Uterus (tissue), 3 donors: ENCODE measurements at regions not wholly inside any gene's neighbourhood (a gene's known extent, or its start where the extent isn't known, plus 50 kb on each side); places are given as distances from the start of the nearest gene placed in this dataset.

Source experiments
- DNase-seq, 2 donors: peaks; one replicate each; pipeline ENCODE4 v3.0.0-alpha.2; 2019 to 2020
- H3K27ac ChIP-seq, 2 donors: fragments of 200-600 bp; sonication (generic); 1 replicate in 1 of 2; 2 replicates in 1 of 2; pipeline ENCODE4 v1.5.1; 2016 to 2018
- H3K27me3 ChIP-seq, 2 donors: fragments of 200-600 bp; sonication (generic); one replicate each; pipeline ENCODE4 v1.5.1; 2018 to 2019; ENCODE audit warnings: control low read depth in 1 of 2
- H3K36me3 ChIP-seq, 2 donors: fragments of 200-600 bp; sonication (generic); one replicate each; pipeline ENCODE4 v1.5.1; 2019; ENCODE audit warnings: control low read depth in 1 of 2
- H3K4me1 ChIP-seq, 2 donors: fragments of 200-600 bp; sonication (generic); one replicate each; pipeline ENCODE4 v1.5.1; 2018 to 2019; ENCODE audit warnings: control low read depth in 1 of 2
- H3K4me3 ChIP-seq, 2 donors: fragments of 200-600 bp; sonication (generic); 1 replicate in 1 of 2; 2 replicates in 1 of 2; pipeline ENCODE4 v1.5.1; 2018 to 2019; ENCODE audit warnings: mild to moderate bottlenecking in 1 of 2
- H3K9me3 ChIP-seq, 2 donors: fragments of 200-600 bp; sonication (generic); one replicate each; pipeline ENCODE4 v1.5.1; 2019; ENCODE audit warnings: control low read depth in 1 of 2
- CTCF ChIP-seq, 4 experiments: fragments of 200-600 bp in 2 of 4; fragments of 450-650 bp in 2 of 4; sonication (generic) in 2 of 4; IDR thresholded peaks; one replicate each; pipeline ENCODE4 v1.5.1; 2016 to 2019; ENCODE audit warnings: antibody characterized with exemption in 4 of 4, mild to moderate bottlenecking in 2 of 4, moderate library complexity in 1 of 4
- POLR2A ChIP-seq, 2 donors: fragments of 450-650 bp; IDR thresholded peaks; one replicate each; pipeline ENCODE4 v1.6.1; 2016; ENCODE audit warnings: antibody characterized with exemption in 2 of 2, mild to moderate bottlenecking in 1 of 2, moderate library complexity in 1 of 2
- intact Hi-C: fragments of 100-400 bp; cut with DNase I; formaldehyde crosslinking; loops from one replicate; pipeline ENCODE4 v1.15.1; 2023; ENCODE audit warnings: low total_unique reads
- donor health status: DM: yes; HTN: yes; CAD: no.

- no peaks in the 10 kb centered on the region for H3K4me1 ChIP-seq
- no peak overlapping the region for H3K27ac ChIP-seq
- no peaks in the 10 kb centered on the region for H3K9me3 ChIP-seq
- no peak for TF ChIP-seq CTCF (IDR thresholded peaks at IDR 0.05)
- no peak for TF ChIP-seq POLR2A (IDR thresholded peaks at IDR 0.05)
- intact Hi-C loops: no loop called here
- DNase-seq: no peak
- no peak overlapping the region for H3K4me3 ChIP-seq
- no peaks in the 10 kb centered on the region for H3K27me3 ChIP-seq
- no peaks in the 10 kb centered on the region for H3K36me3 ChIP-seq
These were observed 382.4 kb downstream of the MAT2B start for GRCh38 chr5:163887854-163888253.

GRCh38 chr5:163888366-163888765, 382.9 kb downstream of the MAT2B start:
- Histone ChIP-seq H3K27me3 (no peaks in the 10 kb centered on the region), H3K27ac (no peak overlapping the region), H3K36me3 (no peaks in the 10 kb centered on the region), H3K4me1 (no peaks in the 10 kb centered on the region), H3K4me3 (no peak overlapping the region), H3K9me3 (no peaks in the 10 kb centered on the region)
- no peak for TF ChIP-seq CTCF (IDR thresholded peaks at IDR 0.05)
- no peak for TF ChIP-seq POLR2A (IDR thresholded peaks at IDR 0.05)
- DNase-seq: no peak
- intact Hi-C loops: no loop called here

- no peaks in the 10 kb centered on the region for H3K4me1 ChIP-seq
- intact Hi-C loops: no loop called here
- H3K27me3 ChIP-seq: no peaks in the 10 kb centered on the region
- H3K36me3 ChIP-seq: no peaks in the 10 kb centered on the region
- no peak overlapping the region for H3K4me3 ChIP-seq
- H3K9me3 ChIP-seq: no peaks in the 10 kb centered on the region
- no peak for DNase-seq
- TF ChIP-seq CTCF (IDR thresholded peaks at IDR 0.05): no peak
- TF ChIP-seq POLR2A (IDR thresholded peaks at IDR 0.05): no peak
- H3K27ac ChIP-seq: no peak overlapping the region
These were observed 383.9 kb downstream of the MAT2B start for GRCh38 chr5:163889369-163889768.

- Histone ChIP-seq H3K4me1 (no peaks in the 10 kb centered on the region), H3K27me3 (no peaks in the 10 kb centered on the region), H3K36me3 (no peaks in the 10 kb centered on the region), H3K4me3 (no peak overlapping the region), H3K9me3 (no peaks in the 10 kb centered on the region), H3K27ac (no peak overlapping the region)
- no peak for TF ChIP-seq POLR2A (IDR thresholded peaks at IDR 0.05)
- no peak for TF ChIP-seq CTCF (IDR thresholded peaks at IDR 0.05)
- DNase-seq: no peak
- intact Hi-C loops: no loop called here
These were observed 384.8 kb downstream of the MAT2B start for GRCh38 chr5:163890261-163890660.

- Histone ChIP-seq H3K4me1 (no peaks in the 10 kb centered on the region), H3K4me3 (no peak overlapping the region)
- intact Hi-C loops: no loop called here
These were observed 387.9 kb downstream of the MAT2B start for GRCh38 chr5:163893281-163893680.

More at GRCh38 chr5:163893281-163893680, 387.9 kb downstream of the MAT2B start:
- TF ChIP-seq CTCF (IDR thresholded peaks at IDR 0.05) (no peak), POLR2A (IDR thresholded peaks at IDR 0.05) (no peak)
- no peak for DNase-seq
- no peaks in the 10 kb centered on the region for H3K9me3 ChIP-seq
- no peaks in the 10 kb centered on the region for H3K36me3 ChIP-seq
- H3K27ac ChIP-seq: no peak overlapping the region
- H3K27me3 ChIP-seq: no peaks in the 10 kb centered on the region
